Retina (tissue), 1 donor: ENCODE measurements at regions not wholly inside any gene's neighbourhood (a gene's known extent, or its start where the extent isn't known, plus 50 kb on each side); places are given as distances from the start of the nearest gene placed in this dataset.
"Not testable (repeated sequence)": the region's sequence is repeated elsewhere in the genome, so short reads cannot be mapped to it uniquely, and the experiment has no call there.

Experiments used
- DNase-seq: peaks from one replicate; pipeline ENCODE4 v3.0.0-alpha.2; 2016

DNA sequence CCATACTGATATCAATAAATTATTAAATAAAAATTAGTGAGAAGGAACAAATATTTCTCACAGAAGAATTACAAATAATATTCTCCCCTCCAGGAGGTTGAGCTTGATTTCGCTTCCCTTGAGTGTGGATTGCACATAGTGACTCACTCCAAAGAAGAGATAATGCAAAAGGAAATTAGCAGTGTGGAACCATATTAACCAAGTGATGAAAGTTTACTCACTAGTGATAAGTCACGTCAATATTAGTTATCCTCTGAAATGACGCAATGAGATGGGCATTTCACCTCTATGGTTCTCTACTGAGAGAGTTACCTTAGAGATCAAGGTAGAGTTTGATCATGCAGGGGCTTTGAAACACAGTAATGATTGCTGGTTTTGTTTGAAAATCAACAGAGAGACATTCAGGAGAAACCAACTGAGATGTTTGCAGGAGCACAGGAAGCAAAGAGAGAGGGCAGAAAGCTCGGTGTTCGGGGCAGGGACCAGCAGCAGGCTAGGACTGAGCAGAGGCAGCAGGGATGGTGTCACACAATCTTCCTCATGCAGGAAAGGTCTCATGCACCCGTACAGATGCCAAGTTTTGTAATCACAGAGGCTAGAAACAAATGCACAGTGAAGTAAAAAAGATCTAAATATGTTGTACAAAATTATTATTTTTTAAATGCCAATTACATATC is 634.5 kb downstream of the QKI start:
- DNase-seq, result no peak

DNA sequence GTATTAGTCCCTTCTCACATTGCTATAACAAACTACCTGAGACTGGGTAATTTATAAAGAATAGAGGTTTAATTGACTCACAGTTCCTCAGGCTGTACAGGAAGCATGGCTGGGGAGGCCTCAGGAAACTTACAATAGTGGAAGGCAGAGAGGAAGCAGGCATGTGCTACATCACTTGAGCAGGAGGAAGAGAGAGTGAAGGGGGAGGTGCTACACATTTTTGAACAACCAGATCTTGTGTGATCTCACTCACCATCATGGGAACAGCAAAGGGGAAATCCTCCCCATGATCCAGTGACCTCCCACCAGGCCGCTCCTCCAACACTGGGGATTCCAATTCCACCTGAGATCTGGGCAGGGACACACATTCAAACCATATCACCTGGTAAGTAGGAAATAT is 630.6 kb downstream of the QKI start:
- no peak for DNase-seq

DNA sequence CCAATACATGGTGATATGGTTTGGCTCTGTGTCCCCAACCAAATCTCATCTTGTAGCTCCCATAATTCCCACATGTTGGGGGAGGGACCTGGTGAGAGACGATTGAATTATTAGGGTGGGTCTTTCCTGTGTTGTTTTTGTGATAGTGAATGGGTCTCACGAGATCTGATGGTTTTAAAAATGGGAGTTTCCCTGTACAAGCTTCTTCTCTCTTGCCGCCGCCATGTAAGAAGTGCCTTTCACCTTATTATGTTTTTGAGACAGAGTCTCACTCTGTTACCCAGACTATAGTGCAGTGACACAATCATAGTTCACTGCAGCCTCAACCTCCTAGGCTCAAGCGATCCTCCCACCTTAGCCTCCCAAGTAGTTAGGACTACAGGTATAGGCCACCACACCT is 629.1 kb downstream of the QKI start:
- DNase-seq, result not testable (repeated sequence)

DNA sequence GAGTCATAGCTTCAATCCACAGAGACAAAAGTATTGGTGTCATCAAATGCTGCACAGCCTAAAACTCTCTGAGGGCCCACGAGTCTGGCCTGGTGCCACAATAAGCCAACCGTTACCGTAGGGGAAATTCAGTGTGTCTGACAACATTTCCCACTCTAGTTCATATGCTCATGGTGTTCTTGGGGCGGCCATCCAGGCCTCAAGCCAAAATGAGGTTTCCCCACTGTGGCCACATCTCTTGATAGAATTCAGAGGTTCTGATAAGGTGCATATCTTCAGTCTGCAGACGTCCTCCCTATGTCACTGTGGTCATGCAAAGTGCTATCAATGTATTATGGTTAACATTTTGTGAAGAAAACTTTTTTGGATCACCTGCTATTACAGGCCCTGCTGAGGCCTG is 627.7 kb downstream of the QKI start:
- no peak for DNase-seq

DNA sequence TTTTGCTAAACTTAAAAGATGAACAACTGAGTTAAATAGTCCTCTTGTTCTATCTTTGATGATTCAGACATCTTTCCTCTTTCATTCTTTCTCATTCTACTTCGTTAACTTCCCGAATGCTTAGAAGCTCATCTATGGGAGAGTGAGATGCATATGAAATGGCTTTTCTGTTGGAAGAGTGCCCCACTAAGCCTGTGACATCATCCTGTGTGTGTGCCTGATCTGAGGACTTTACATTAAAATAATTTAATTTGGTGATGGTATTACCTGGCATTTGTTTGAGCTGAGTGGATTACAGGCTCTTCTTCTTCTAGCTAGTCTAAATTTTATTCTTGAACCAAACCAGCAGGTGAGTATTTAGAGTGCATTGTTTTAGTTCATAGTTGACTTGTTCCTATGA is 626.5 kb downstream of the QKI start:
- DNase-seq, result no peak

DNA sequence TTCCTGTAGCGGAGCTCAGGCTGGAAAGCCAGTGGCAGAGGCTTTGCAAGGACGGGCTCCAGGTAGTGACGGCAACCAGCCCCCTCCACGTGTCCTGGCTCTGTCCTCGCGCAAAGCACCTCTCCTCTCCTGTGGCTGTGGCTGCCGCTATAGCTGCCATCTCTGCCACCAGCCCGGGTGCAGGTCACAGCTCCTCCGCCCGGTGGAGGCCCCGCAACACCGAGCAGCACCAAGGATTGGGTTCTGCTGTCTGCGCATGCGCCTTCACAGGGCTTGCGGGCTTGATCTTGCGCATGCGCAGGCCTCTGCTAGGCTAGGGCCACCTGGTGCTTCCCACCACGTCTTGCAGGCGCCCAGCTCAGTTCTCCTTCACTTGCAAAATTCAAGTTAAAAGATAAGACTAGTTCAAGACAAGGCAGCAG is 625.4 kb downstream of the QKI start:
- DNase-seq, result no peak

DNA sequence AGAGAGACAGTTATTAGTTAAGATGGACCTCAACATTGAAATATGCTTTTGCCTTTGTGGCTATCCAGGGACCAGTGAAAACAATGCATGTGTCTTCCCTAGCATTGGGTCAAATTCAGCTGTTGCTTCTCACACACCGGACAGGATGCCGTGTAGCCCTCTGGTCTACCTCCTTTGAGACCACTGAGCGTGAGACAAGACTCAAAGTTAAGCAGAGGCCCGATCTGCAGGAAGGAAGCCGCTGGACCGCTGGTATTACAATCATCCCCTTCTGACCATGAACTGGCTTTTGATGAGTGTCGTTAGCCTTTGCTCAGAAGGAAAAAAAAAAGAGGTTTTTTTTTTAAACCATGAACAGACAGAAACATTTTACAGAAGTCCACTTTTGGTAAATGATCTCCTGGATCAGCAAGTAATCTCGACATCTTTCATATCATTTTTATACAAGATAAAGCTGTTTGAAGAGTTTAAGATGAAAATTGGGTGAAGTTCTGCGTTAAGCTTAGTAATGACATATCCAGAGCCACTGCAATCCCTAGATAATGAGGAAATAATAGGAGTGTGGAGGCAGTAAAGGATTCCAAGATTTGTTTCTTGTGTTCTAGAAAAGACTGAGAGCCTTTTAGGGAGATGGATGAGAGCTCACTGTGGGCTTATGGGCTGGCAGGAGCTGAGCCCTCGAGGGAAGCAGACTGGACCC is 622.8 kb downstream of the QKI start:
- DNase-seq, result no peak

DNA sequence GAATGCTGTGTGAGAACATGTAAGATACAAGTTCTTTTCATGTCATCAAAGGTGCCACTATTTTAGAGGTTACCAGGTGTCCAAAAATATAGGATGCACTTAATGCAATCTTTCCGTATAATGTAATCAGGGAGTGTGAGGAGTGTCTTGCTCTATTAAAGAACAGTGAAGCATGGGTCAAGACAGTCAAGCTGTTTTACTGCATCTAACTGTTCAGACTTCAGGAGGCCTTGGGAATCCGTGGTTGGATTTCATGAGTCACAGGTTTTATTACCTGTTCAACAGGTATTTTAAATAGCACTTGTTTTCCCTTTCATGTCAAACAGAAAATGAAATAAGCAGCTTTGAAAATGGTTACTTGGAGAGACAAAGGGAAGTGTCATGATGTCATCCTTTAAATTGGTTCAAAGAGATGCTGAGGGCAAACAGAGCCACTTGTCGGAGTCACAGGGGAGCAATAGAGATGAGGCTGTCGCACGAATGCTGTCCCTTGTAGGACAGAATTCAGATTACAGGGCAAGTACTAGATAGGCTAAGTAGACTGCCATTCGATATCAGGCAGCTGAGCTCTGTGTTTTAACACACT is 621.5 kb downstream of the QKI start:
- DNase-seq, result no peak

DNA sequence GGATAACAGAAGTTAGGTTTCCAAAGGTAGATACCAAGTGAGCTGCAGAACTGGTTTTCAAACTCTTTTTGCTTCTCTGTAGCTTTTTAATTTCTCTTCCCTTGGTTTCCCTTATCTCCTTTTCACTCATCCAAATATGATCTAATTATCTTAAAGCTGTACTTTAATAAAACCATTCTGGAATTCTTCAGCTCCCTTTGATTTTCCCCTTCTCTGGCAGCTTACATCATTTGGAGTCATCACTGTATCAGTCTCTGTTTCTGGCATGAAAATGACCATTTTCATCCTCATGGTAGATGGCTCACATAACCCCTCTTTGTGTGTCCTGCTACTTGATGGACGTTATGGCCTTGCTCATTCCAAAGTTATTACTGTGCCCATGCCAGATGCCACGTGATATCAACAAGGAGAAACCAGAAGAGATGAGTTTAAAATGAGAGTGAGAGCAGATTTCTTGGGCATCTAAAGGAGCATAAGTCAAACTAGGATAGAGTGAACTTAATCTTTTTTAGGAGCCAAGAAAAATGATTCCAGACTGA is 620.2 kb downstream of the QKI start:
- DNase-seq, result no peak

DNA sequence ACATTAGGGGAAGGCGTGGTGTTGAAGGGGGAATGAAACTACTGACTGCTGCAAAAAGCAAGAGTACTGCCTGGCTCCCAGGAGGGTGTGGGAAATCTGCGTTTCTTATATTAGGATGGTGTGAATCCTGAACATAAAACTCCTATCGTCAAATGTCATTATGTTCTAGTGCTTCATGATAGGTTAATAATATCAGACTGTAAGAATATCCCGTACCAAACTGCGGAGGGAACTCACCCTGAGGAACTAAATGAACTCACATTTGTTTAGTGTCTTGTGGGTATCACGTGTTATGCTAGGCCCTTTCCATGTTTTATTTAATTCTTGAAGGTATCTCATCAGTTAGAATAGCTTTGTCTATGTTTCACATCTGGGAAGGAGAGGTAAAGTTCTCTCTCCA is 610.7 kb downstream of the QKI start:
- DNase-seq, result no peak

DNA sequence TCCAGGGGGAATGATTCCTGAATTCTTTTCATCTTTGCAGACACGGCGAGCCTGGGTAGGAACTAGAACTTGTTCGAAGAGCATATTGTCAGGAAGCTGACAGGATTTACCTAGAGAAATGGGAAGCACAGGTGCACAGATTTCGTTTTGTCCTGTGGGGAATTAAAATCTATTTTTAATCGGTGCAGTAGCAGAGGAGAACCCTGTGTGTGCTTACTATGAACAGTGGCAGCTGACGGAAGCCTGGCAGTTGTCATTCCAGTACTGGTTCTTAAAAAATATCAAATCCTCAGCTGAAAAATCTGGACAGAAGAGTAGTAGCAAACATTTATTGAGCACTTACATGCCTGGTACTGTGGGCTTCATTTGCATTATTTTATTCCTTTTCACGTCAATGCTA is 609.0 kb downstream of the QKI start:
- no peak for DNase-seq

DNA sequence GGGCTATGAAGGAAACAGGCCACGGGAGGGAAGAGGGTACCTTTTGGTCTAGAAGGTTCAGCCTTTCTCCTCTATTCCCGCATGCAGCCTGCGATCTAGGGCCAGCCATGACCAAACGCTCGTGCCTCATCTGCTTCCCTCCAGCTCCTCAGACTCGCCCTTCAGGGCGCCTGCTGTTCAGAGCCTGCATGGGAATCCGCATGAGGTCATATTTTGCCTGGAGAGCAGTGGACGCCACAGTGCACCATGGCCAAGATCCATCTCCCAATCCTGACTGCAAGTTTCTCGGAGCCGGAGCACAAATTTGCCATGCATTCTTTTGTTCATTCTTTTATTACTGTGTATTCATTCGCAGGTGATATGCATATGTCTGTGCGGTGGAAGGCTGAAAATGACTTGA is 608.1 kb downstream of the QKI start:
- DNase-seq, result no peak

DNA sequence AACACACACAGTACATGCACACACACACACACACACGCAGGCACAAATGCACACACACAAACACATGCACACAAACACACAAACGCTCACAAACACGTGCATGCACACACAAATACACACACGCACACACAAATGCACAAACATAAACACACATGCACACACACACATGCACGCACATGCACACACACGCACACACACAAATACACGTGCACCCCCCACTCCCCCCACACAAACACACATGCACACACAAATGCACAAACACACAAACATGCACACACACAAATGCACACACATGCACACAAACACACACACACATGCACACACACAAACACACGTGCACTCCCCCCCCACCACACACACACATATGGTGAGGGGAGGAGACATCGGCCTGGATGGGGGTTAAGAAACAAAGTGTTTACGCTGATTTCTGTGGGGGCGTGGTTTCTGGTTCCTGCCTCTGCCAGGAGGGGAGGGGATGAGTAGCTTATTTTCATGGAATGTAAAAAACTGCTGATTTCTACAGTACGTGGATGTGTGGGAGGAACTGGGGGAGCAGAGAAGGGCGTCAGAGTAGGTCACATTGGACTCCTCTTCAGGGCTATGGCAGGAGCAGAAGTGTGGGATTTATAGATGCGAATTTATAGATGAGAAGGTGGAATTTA is 607.2 kb downstream of the QKI start:
- DNase-seq, result no peak

DNA sequence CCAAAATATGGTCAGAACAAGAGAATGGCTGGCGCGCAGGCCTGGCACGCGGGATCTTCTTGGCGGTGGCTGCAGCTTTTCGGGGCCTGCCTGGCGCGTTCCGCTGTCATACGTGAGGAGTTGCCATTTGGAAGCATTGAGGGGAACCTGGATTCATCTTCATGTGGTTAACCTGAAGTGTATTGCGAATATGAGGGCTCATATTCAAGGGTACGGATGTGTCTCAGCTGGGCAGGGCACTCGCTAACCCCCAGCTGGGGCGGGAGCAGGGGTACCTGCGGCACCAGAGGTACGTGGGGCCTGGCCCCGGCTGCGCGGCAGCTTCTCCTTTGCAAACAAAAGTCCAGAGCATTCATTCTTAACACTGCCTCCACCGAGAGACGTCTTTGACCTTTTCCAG is 605.6 kb downstream of the QKI start:
- no peak for DNase-seq

DNA sequence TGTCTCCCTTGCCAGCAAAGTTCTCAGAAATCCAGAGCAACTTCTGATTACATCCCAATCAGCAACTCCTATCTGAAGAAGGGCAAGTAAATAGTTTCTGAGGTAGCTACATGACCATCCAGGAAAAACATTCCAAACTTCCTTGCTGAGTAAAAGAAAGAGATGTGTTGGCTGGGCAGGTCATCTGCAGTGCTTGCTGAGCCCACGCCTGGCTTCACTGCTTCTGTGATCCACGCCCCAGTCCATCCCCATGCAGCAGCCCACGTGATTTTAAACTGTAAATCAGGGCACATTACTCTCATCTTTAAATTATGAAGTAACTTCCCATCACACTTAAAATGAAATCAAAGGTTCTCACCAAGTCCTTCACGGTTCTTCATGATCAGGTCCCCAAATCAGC is 603.6 kb downstream of the QKI start:
- DNase-seq, result no peak

DNA sequence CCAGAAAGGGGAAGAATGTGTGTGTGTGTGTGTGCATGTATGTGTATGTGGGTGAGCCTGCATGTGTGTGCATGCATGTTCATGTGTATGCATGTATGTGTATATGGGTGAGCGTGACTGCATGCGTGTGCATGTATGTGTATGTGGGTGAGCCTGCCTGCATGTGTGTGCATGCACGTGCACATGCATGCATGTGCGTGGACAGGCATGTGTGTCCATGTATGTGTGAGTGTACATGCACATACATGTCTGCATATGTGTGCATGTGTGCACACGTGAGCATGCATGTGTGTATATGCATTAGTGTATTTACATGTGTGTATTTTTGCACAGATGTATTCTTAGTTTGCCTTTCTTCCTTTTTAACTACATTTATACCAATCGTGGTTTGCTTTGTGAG is 601.5 kb downstream of the QKI start:
- DNase-seq, result no peak

DNA sequence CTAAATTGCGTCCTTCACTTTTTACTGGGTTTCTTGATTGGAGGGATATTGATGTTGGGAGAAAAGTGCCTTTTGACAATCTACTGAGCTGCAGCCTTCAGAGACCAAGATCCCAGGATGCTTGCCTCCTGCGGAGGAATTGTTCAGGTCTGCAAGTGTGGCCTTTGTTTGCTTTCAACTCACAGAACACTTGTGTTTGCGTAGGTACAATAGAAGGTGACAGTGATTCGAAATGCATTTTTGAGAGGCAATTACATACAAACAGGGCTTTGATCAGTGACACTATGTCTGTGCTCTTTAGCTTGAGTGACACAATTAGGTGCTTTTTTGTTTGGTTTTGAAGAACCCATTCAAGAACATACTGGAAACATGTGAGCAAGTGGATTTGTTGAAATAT is 600.6 kb downstream of the QKI start:
- no peak for DNase-seq

DNA sequence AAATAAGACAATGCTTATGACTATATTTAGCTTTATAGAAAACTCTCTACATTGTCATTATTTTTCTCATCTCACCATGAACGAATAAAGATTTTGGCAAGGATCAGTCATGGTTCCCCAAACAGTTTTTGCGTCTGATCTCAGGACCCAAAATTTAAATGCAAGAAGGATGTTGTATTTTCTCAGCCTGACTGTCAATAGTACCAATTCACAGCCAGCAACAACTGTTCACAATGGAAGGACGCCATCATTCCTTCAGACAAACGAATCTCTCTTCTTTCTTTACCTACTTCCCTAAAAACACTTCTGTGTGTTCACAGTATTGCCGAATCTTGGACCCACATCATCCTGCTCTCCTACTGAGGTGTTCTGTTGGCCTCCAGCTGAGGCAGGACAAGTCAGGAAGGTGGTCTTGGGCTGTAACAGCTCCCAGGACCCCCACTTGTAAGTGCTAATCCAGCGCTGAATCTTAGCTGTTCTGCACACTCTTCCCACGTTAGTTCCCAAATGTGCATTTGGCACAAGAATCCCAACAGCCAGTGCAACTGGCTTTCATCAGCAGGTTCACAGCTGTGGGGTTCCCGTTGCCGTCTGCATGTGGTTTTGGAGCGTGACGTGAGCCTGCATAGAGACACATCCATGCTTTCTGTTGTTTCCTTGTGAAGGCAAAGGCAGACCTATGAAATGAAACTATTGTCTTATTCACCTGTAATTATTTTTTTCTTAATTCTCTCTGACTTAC is 600.0 kb downstream of the QKI start:
- DNase-seq, result no peak

DNA sequence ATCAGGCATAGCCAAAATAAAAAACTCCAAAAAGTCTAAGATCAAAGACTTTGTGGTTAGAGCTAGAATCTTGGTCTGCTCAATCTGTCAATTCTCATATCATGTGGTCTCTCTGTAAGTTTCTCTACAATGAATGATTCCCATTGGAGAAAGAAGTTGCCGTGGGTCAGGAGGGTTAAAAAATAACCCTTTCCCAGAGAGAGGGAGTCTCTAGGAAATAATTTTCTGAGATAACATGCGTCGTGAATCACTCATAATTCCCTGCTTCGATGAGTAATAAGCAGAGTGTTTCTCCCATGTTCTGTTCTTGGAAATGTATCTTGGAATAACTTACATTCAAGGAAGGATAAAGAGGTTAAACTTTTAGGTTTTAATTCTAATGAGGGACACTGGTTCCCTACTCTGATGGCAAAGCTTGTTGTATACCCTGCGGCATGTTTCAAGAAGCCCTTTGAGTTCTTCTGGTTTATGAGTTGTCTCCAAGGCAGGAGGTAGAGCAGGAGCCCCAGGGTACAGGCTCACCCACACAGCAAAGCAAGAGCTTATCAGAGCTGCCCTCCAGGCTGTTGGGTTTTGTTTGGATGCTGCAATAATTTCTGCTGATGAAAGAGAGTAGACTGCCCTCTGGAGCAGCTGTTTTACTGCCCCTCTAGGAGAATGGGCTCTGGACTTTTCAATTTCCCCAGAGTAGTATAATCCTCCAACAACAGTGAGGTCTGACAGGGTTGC is 599.1 kb downstream of the QKI start:
- no peak for DNase-seq

DNA sequence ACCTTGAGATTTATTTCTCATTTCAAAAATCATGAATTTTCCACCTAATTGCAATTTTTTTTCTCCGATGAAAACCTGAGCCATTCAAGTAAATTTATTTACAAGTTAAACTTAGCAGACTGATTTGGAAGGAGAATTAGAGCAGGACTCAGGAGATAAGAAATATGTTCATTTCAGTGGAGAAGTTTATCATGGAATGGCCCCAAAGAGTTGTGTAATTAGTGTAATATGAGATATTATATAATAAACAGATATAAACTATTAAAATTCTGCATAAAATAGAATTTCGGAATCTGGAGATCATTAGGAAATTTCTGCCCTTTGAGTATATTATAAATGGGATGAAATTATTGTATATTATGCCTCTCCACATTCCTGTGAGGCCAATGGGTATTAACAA is 596.8 kb downstream of the QKI start:
- DNase-seq, result no peak

DNA sequence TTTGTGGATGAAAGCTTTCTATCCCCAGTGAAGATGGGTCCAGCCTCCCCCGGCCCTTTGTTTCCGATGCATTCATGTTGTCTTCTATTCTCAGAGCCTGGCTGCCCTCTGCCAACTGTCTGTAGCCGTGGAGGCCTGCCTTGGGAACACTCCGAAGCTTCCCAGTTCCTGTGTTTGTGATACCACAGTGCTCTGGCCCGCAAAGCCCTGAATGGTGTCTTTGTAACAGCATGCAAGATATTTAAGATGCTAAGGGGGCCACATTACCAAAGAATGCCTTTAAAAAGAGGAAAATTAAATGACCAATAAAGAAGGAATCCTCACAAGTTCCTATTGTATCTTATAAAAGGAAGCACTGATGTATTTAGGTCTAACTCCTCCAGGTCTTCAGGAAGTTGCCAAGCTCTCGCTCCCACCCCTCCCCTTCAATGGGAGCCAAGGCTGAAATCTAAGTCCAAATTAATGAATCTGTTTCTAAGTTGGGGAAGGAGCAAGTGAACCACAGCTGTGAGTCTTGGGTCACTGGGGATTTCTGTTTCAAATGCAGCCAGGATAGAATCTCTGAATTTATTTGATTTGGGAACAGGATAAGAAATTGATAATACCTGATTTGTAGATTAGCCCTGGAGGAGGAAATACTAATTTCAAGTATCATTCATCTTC is 596.1 kb downstream of the QKI start:
- no peak for DNase-seq

DNA sequence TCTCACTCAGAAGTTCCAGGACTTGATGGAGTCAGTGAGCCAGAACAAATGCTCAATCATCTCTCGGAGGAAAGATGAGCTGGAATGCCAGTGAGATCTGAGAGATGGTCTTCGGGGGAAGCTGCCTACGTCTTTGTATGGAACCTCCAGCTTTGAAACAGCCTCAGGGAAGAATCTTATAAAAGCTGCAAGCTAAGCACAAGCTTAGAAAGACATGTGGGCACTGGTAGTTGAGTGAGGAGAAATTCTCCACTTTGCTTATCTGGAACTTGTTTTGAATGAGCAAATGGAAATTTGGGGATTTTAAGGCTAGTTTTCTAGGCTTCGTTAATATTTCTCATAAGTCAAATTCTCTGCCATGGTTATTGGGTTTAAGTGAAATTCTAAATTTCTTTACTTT is 594.4 kb downstream of the QKI start:
- no peak for DNase-seq
